ENCODE measurements at regions not wholly inside any gene's neighbourhood (a gene's known extent, or its start where the extent isn't known, plus 50 kb on each side); places are given as distances from the start of the nearest gene placed in this dataset.

GRCh38 chr3:174776636-174777035, 82.5 kb upstream of the NAALADL2 start:
- DNase-seq (ENCODE audit: low read depth in 1 of 2, low spot score in 2 of 2) (no peak), FAIRE-seq (no peak)
- no peaks in the 10 kb centered on the region for H3K23me2 ChIP-seq (ENCODE audit: low read depth, low read length)
- H4K91ac ChIP-seq (replicated peaks; ENCODE audit: insufficient read length, low read length), result no peak overlapping the region
- H2BK5ac ChIP-seq (ENCODE audit: low read depth, low read length), result no peak overlapping the region
- H3K9me3 ChIP-seq (ENCODE audit: insufficient read depth in 2 of 2, low read depth in 1 of 2, low read length in 1 of 2), result no peaks in the 10 kb centered on the region
- H3K56ac ChIP-seq (replicated peaks; ENCODE audit: insufficient read length, low read depth, low read length), result no peak overlapping the region
- no peak overlapping the region for H3K14ac ChIP-seq (ENCODE audit: insufficient read length)
- H3K36me3 ChIP-seq (ENCODE audit: control insufficient read depth in 2 of 4, insufficient read depth in 4 of 4, low read length in 3 of 4), result no peaks in the 10 kb centered on the region
- H2BK15ac ChIP-seq (ENCODE audit: low read length), result no peak overlapping the region
- H4K8ac ChIP-seq (ENCODE audit: extremely low read depth, insufficient read depth, low read length), result no peak overlapping the region
- no peaks in the 10 kb centered on the region for H3K4me1 ChIP-seq (replicated peaks in 1 of 4; ENCODE audit: control insufficient read depth in 3 of 4, insufficient read depth in 4 of 4, low read length in 3 of 4)
- ChIA-PET CTCF (ENCODE audit: partially characterized antibody) (no interaction called here), POLR2A (ENCODE audit: partially characterized antibody) (no interaction called here)
- no peak overlapping the region for H3K4me3 ChIP-seq (ENCODE audit: extremely low read depth in 1 of 4, insufficient read depth in 2 of 4, low read depth in 3 of 4, low read length in 4 of 4)
- no peak for TF ChIP-seq RAD21 (IDR thresholded peaks at IDR 0.05 in 1 of 2, conservative IDR thresholded peaks at IDR 0.05 in 1 of 2; ENCODE audit: low read depth in 2 of 2, low read length in 2 of 2)
- no peak for TF ChIP-seq POU5F1 (IDR thresholded peaks at IDR 0.05; ENCODE audit: low read depth, low read length)
- no peak overlapping the region for H2BK20ac ChIP-seq (ENCODE audit: low read length)
- no peak overlapping the region for H2BK12ac ChIP-seq (ENCODE audit: low read depth, low read length)
- H4K20me1 ChIP-seq (replicated peaks in 1 of 2; ENCODE audit: control insufficient read depth in 1 of 2, insufficient read depth in 2 of 2, low read length in 2 of 2), result no peaks in the 10 kb centered on the region
- H3K27ac ChIP-seq (ENCODE audit: low read depth, low read length), result no peak overlapping the region
- H4K5ac ChIP-seq (ENCODE audit: insufficient read length, low read depth, low read length), result no peak overlapping the region
- no peak overlapping the region for H3K4ac ChIP-seq (replicated peaks; ENCODE audit: insufficient read length, low read depth, low read length)
- no peak overlapping the region for H2AFZ ChIP-seq (ENCODE audit: low read length)
- H3K9ac ChIP-seq (replicated peaks in 1 of 4; ENCODE audit: extremely low read depth in 1 of 4, low read depth in 3 of 4, low read length in 3 of 4), result no peak overlapping the region
- WGBS, 2 experiments (ENCODE audit: extremely low coverage in 1 of 2, insufficient coverage in 1 of 2, insufficient read length in 1 of 2, insufficient replicate concordance in 2 of 2, low coverage in 1 of 2, low lambda C conversion rate in 2 of 2, missing lambda C conversion rate in 1 of 2), result 87% methylated on average over 2 of the region's 2 CpGs; no CpG with 5 or more reads in 1 of the 2 experiments
- no peak overlapping the region for H3K23ac ChIP-seq (ENCODE audit: insufficient read length)
- no peak overlapping the region for H2AK5ac ChIP-seq (ENCODE audit: low read depth, low read length)
- no peaks in the 10 kb centered on the region for H3K79me2 ChIP-seq (ENCODE audit: control insufficient read depth in 1 of 2, insufficient read depth in 2 of 2, low read length in 2 of 2)
- no peaks in the 10 kb centered on the region for H3K27me3 ChIP-seq (replicated peaks in 1 of 4; ENCODE audit: control insufficient read depth in 3 of 4, extremely low read depth in 1 of 4, insufficient read depth in 3 of 4, low read length in 3 of 4)
- no peak overlapping the region for H2BK120ac ChIP-seq (replicated peaks; ENCODE audit: low read depth, low read length)
- no peak overlapping the region for H3K4me2 ChIP-seq (ENCODE audit: insufficient read depth in 1 of 2, low read depth in 2 of 2, low read length in 2 of 2)
- no peaks in the 10 kb centered on the region for H3K79me1 ChIP-seq (ENCODE audit: low read depth, low read length)
- no peak overlapping the region for H3K18ac ChIP-seq (ENCODE audit: extremely low read depth, low read length)
